HEK293 (cell line): ENCODE measurements at regions not wholly inside any gene's neighbourhood (a gene's known extent, or its start where the extent isn't known, plus 50 kb on each side); places are given as distances from the start of the nearest gene placed in this dataset.

ENCODE experiments used
- CTCF ChIA-PET: fragments of 350-600 bp; formaldehyde crosslinking; extraction: SDS; loops from one replicate; lab custom pipeline; 2021; ENCODE audit warnings: antibody characterized with exemption; lab: Yijun Ruan, JAX
- POLR2A ChIA-PET: fragments of 300-600 bp; formaldehyde crosslinking; extraction: SDS; loops from one replicate; lab custom pipeline; 2020; ENCODE audit warnings: antibody characterized with exemption, inconsistent platforms; lab: Yijun Ruan, JAX
- H3K27ac ChIP-seq: fragments of 200-500 bp; sonication (Bioruptor generic); 2 replicates; pipeline ENCODE4 v1.5.1; 2014; ENCODE audit warnings: low read depth, low read length, control low read depth, inconsistent platforms; ENCODE audit errors: extremely low read depth
- H3K36me3 ChIP-seq, 2 experiments: fragments of 200-500 bp in 1 of 2; sonication (Bioruptor generic) in 1 of 2; 1 replicate in 1 of 2; 2 replicates in 1 of 2; pipeline ENCODE4 v1.5.1; 2014 to 2017; ENCODE audit warnings: inconsistent platforms in 2 of 2, low read length in 2 of 2; ENCODE audit not compliant: control insufficient read depth in 2 of 2, insufficient read depth in 1 of 2
- H3K4me1 ChIP-seq: fragments of 200-500 bp; sonication (Bioruptor generic); 2 replicates; pipeline ENCODE4 v1.5.1; 2014; ENCODE audit warnings: mild to moderate bottlenecking, low read length, inconsistent platforms; ENCODE audit not compliant: control insufficient read depth, insufficient read depth
- H3K4me3 ChIP-seq: 2 replicates; pipeline ENCODE4 v1.5.1; 2011; ENCODE audit warnings: low read depth, mild to moderate bottlenecking, control low read depth, low read length, moderate library complexity
- H3K9me3 ChIP-seq: fragments of 200-500 bp; sonication (Bioruptor generic); 2 replicates; pipeline ENCODE4 v1.5.1; 2014; ENCODE audit warnings: low read depth, low read length, inconsistent platforms; ENCODE audit not compliant: control insufficient read depth, insufficient read depth
- BCL11B ChIP-seq: fragments of 450-650 bp; formaldehyde crosslinking; IDR thresholded peaks from 2 replicates; pipeline ENCODE4 v1.5.1; 2016; ENCODE audit warnings: low read depth, missing biosample characterization, missing genetic modification characterization
- HOXA7 ChIP-seq: sonication (generic); formaldehyde crosslinking; IDR thresholded peaks from 2 replicates; pipeline ENCODE4 v1.8.1; 2022; ENCODE audit warnings: missing genetic modification reagents, borderline replicate concordance
- INSM2 ChIP-seq: fragments of 450-650 bp; formaldehyde crosslinking; IDR thresholded peaks from 2 replicates; pipeline ENCODE4 v1.5.1; 2016; ENCODE audit warnings: missing biosample characterization, missing genetic modification characterization
- KLF1 ChIP-seq: fragments of 450-650 bp; formaldehyde crosslinking; IDR thresholded peaks from 2 replicates; pipeline ENCODE4 v1.5.1; 2016; ENCODE audit warnings: missing biosample characterization, missing genetic modification characterization
- KLF16 ChIP-seq: fragments of 450-650 bp; formaldehyde crosslinking; IDR thresholded peaks from 2 replicates; pipeline ENCODE4 v1.5.1; 2017; ENCODE audit warnings: missing biosample characterization, missing genetic modification characterization
- OSR2 ChIP-seq: fragments of 450-650 bp; formaldehyde crosslinking; IDR thresholded peaks from 2 replicates; pipeline ENCODE4 v1.5.1; 2016; ENCODE audit warnings: missing biosample characterization, missing genetic modification characterization
- SP2 ChIP-seq: fragments of 450-650 bp; formaldehyde crosslinking; IDR thresholded peaks from 2 replicates; pipeline ENCODE4 v1.5.1; 2016; ENCODE audit warnings: missing biosample characterization, missing genetic modification characterization
- ZBTB7A ChIP-seq: fragments of 450-650 bp; formaldehyde crosslinking; IDR thresholded peaks from 2 replicates; pipeline ENCODE4 v1.5.1; 2016; ENCODE audit warnings: low read depth, missing biosample characterization, missing genetic modification characterization
- ZNF202 ChIP-seq: fragments of 450-650 bp; formaldehyde crosslinking; IDR thresholded peaks from 2 replicates; pipeline ENCODE4 v1.5.1; 2016; ENCODE audit warnings: missing biosample characterization, missing genetic modification characterization, borderline replicate concordance
- ZNF292 ChIP-seq: fragments of 450-650 bp; formaldehyde crosslinking; IDR thresholded peaks from 2 replicates; pipeline ENCODE4 v1.5.1; 2016; ENCODE audit warnings: low read depth, missing biosample characterization, missing genetic modification characterization, borderline replicate concordance
- ZNF311 ChIP-seq: fragments of 450-650 bp; formaldehyde crosslinking; IDR thresholded peaks from 2 replicates; pipeline ENCODE4 v1.5.1; 2017; ENCODE audit warnings: missing biosample characterization, missing genetic modification characterization, borderline replicate concordance
- ZNF324 ChIP-seq: fragments of 450-650 bp; formaldehyde crosslinking; IDR thresholded peaks from 2 replicates; pipeline ENCODE4 v1.5.1; 2016; ENCODE audit warnings: missing biosample characterization, missing genetic modification characterization
- ZNF354C ChIP-seq: fragments of 450-650 bp; formaldehyde crosslinking; IDR thresholded peaks from 2 replicates; pipeline ENCODE4 v1.5.1; 2016; ENCODE audit warnings: missing biosample characterization, missing genetic modification characterization, low read depth, borderline replicate concordance
- ZNF37A ChIP-seq: fragments of 450-650 bp; IDR thresholded peaks from 2 replicates; pipeline ENCODE4 v1.5.1; 2018; ENCODE audit warnings: missing biosample characterization, missing genetic modification characterization
- ZNF426 ChIP-seq: fragments of 450-650 bp; formaldehyde crosslinking; IDR thresholded peaks from 2 replicates; pipeline ENCODE4 v1.5.1; 2017; ENCODE audit warnings: missing biosample characterization, missing genetic modification characterization, mild to moderate bottlenecking, inconsistent platforms, moderate library complexity
- ZNF513 ChIP-seq: fragments of 450-650 bp; IDR thresholded peaks from 2 replicates; pipeline ENCODE4 v1.5.1; 2018; ENCODE audit warnings: missing biosample characterization, missing genetic modification characterization
- ZNF514 ChIP-seq: fragments of 450-650 bp; formaldehyde crosslinking; IDR thresholded peaks from 2 replicates; pipeline ENCODE4 v1.5.1; 2016; ENCODE audit warnings: missing biosample characterization, missing genetic modification characterization
- ZNF560 ChIP-seq: fragments of 450-650 bp; formaldehyde crosslinking; IDR thresholded peaks from 2 replicates; pipeline ENCODE4 v1.5.1; 2017; ENCODE audit warnings: missing biosample characterization, missing genetic modification characterization, borderline replicate concordance
- ZNF561 ChIP-seq: fragments of 450-650 bp; IDR thresholded peaks from 2 replicates; pipeline ENCODE4 v1.5.1; 2018; ENCODE audit warnings: missing biosample characterization, missing genetic modification characterization, borderline replicate concordance
- ZNF596 ChIP-seq: fragments of 450-650 bp; IDR thresholded peaks from 2 replicates; pipeline ENCODE4 v1.5.0; 2018; ENCODE audit warnings: missing biosample characterization, mild to moderate bottlenecking, missing genetic modification characterization, moderate library complexity
- ZNF639 ChIP-seq: fragments of 450-650 bp; formaldehyde crosslinking; IDR thresholded peaks from 2 replicates; pipeline ENCODE4 v1.5.1; 2016; ENCODE audit warnings: missing biosample characterization, missing genetic modification characterization
- ZNF654 ChIP-seq: fragments of 450-650 bp; formaldehyde crosslinking; IDR thresholded peaks from 2 replicates; pipeline ENCODE4 v1.5.1; 2016; ENCODE audit warnings: low read depth, missing biosample characterization, missing genetic modification characterization
- ZNF670 ChIP-seq: fragments of 450-650 bp; formaldehyde crosslinking; IDR thresholded peaks from 2 replicates; pipeline ENCODE4 v1.5.1; 2016; ENCODE audit warnings: missing biosample characterization, missing genetic modification characterization, low read depth
- ZNF747 ChIP-seq: fragments of 450-650 bp; formaldehyde crosslinking; IDR thresholded peaks from 2 replicates; pipeline ENCODE4 v1.5.1; 2016; ENCODE audit warnings: missing biosample characterization, missing genetic modification characterization
- ZNF777 ChIP-seq: fragments of 450-650 bp; formaldehyde crosslinking; IDR thresholded peaks from 2 replicates; pipeline ENCODE4 v1.5.1; 2017; ENCODE audit warnings: missing biosample characterization, missing genetic modification characterization, borderline replicate concordance
- ZNF785 ChIP-seq: fragments of 450-650 bp; formaldehyde crosslinking; IDR thresholded peaks from 2 replicates; pipeline ENCODE4 v1.5.1; 2016; ENCODE audit warnings: missing biosample characterization, missing genetic modification characterization
- TF ChIP-seq, protein P1 (sequence below): fragments of 450-650 bp; formaldehyde crosslinking; IDR thresholded peaks from 2 replicates; pipeline ENCODE4 v1.5.1; 2016; ENCODE audit warnings: missing biosample characterization, missing genetic modification characterization
- TF ChIP-seq, protein P2 (sequence below): fragments of 450-650 bp; formaldehyde crosslinking; IDR thresholded peaks from 2 replicates; pipeline ENCODE4 v1.5.1; 2016; ENCODE audit warnings: missing biosample characterization, missing genetic modification characterization, low read depth

DNA sequence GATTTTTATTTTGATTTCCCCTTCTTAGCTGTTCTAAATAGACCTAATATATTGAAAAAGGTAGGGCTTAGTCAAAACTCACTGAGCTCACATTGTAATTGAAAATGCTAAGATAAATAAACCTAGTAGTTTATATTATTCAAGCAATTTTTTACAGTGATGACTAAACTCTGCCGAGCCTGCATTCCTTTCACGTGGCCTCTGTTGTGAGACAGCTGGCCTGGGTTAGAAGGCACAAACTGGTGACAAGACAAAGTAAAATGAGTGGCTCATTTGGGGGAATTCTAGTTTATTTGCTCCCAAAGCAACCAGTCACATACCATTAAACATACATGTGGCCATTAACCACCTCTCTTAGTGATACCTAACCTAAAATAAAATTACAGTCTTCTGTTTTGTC is 169.4 kb upstream of the TEX13C start (continued):
- TF ChIP-seq ZNF561 (tag by site-specific recombination) = no peak
- no peak for TF ChIP-seq ZNF514 (tag by site-specific recombination)

GRCh38 chrX:125151146-125151545 is 168.5 kb upstream of the TEX13C start:
- H3K9me3 ChIP-seq = no peaks in the 10 kb centered on the region

GRCh38 chrX:125152011-125152410 is 167.7 kb upstream of the TEX13C start:
- H3K9me3 ChIP-seq = no peaks in the 10 kb centered on the region
- CTCF ChIA-PET = no interaction called here
- no peak overlapping the region for H3K27ac ChIP-seq
- no peaks in the 10 kb centered on the region for H3K4me1 ChIP-seq
- no peaks in the 10 kb centered on the region for H3K36me3 ChIP-seq
- H3K4me3 ChIP-seq = no peak overlapping the region
- POLR2A ChIA-PET = no interaction called here
- TF ChIP-seq, protein P1, sequence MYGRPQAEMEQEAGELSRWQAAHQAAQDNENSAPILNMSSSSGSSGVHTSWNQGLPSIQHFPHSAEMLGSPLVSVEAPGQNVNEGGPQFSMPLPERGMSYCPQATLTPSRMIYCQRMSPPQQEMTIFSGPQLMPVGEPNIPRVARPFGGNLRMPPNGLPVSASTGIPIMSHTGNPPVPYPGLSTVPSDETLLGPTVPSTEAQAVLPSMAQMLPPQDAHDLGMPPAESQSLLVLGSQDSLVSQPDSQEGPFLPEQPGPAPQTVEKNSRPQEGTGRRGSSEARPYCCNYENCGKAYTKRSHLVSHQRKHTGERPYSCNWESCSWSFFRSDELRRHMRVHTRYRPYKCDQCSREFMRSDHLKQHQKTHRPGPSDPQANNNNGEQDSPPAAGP (tag by site-specific recombination) = no peak
- no peak for TF ChIP-seq ZNF354C (tag by site-specific recombination)
- TF ChIP-seq BCL11B (tag by site-specific recombination) = no peak
- TF ChIP-seq ZNF561 (tag by site-specific recombination) = no peak
- no peak for TF ChIP-seq ZNF670
- TF ChIP-seq ZBTB7A = no peak
- no peak for TF ChIP-seq ZNF777
- TF ChIP-seq ZNF785 (tag by site-specific recombination) = no peak

More at GRCh38 chrX:125151146-125151545, 168.5 kb upstream of the TEX13C start:
- H3K4me1 ChIP-seq = no peaks in the 10 kb centered on the region
- POLR2A ChIA-PET = no interaction called here
- H3K27ac ChIP-seq = no peak overlapping the region
- no peak overlapping the region for H3K4me3 ChIP-seq
- H3K36me3 ChIP-seq = no peaks in the 10 kb centered on the region
- TF ChIP-seq ZNF654 (tag by site-specific recombination) (no peak), KLF1 (no peak), ZNF426 (tag by site-specific recombination) (no peak), SP2 (tag by site-specific recombination) (no peak), ZNF639 (tag by site-specific recombination) (no peak), KLF16 (no peak), ZNF202 (tag by site-specific recombination) (no peak), INSM2 (tag by site-specific recombination) (no peak), ZNF311 (tag by site-specific recombination) (no peak), ZNF596 (tag by site-specific recombination) (no peak), ZNF560 (tag by site-specific recombination) (no peak), HOXA7 (CRISPR knock-in tag) (no peak), ZNF747 (tag by site-specific recombination) (no peak), OSR2 (tag by site-specific recombination) (no peak), ZNF292 (no peak), ZNF513 (no peak), ZNF324 (tag by site-specific recombination) (no peak), ZNF37A (no peak)
- TF ChIP-seq, protein P2, sequence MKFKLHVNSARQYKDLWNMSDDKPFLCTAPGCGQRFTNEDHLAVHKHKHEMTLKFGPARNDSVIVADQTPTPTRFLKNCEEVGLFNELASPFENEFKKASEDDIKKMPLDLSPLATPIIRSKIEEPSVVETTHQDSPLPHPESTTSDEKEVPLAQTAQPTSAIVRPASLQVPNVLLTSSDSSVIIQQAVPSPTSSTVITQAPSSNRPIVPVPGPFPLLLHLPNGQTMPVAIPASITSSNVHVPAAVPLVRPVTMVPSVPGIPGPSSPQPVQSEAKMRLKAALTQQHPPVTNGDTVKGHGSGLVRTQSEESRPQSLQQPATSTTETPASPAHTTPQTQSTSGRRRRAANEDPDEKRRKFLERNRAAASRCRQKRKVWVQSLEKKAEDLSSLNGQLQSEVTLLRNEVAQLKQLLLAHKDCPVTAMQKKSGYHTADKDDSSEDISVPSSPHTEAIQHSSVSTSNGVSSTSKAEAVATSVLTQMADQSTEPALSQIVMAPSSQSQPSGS (tag by site-specific recombination) = no peak
- CTCF ChIA-PET = interaction anchor here (0.6 kb wide), 1 partner anchor 415 kb away, joined by 5 read pairs; no protein-coding TSS in a partner anchor
